Omental fat pad (tissue), 3 donors: ENCODE measurements at regions not wholly inside any gene's neighbourhood (a gene's known extent, or its start where the extent isn't known, plus 50 kb on each side); places are given as distances from the start of the nearest gene placed in this dataset.

Experiments used
- ATAC-seq: fragments of 150-250 bp; one replicate; pipeline ENCODE4 v1.9.1; 2016; ENCODE audit warnings: mild to moderate bottlenecking, moderate library complexity; ENCODE audit not compliant: low FRiP score
- DNase-seq: peaks from one replicate; pipeline ENCODE4 v3.0.0-alpha.2; 2019; ENCODE audit warnings: low spot score
- TF ChIP-seq, protein P1 (sequence below), 3 donors: fragments of 450-650 bp; IDR thresholded peaks; one replicate each; pipeline ENCODE4 v1.5.1; 2016 to 2017; ENCODE audit warnings: antibody characterized with exemption in 3 of 3, mild to moderate bottlenecking in 3 of 3, moderate library complexity in 2 of 3

DNA sequence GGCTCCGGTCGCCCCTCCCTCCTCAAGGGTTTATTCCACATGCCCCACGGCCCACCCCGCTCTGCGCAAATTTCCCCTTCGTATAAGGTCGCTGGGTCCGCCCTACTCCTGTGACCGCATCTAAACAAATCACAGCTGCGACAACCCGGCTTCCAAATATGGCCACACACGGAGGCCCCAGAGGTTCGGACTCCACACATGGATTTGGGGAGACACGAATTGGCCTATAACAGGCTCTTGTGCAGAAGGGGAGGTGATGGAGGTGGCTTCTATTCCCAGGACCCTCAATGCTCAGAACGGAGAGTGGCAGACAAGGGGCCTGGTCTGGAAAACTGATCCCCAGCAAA, 90.1 kb downstream of the FOXL3 start:
- no peak for ATAC-seq
- no peak for DNase-seq
- TF ChIP-seq, protein P1, sequence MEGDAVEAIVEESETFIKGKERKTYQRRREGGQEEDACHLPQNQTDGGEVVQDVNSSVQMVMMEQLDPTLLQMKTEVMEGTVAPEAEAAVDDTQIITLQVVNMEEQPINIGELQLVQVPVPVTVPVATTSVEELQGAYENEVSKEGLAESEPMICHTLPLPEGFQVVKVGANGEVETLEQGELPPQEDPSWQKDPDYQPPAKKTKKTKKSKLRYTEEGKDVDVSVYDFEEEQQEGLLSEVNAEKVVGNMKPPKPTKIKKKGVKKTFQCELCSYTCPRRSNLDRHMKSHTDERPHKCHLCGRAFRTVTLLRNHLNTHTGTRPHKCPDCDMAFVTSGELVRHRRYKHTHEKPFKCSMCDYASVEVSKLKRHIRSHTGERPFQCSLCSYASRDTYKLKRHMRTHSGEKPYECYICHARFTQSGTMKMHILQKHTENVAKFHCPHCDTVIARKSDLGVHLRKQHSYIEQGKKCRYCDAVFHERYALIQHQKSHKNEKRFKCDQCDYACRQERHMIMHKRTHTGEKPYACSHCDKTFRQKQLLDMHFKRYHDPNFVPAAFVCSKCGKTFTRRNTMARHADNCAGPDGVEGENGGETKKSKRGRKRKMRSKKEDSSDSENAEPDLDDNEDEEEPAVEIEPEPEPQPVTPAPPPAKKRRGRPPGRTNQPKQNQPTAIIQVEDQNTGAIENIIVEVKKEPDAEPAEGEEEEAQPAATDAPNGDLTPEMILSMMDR (IDR thresholded peaks at IDR 0.05) = no peak

DNA sequence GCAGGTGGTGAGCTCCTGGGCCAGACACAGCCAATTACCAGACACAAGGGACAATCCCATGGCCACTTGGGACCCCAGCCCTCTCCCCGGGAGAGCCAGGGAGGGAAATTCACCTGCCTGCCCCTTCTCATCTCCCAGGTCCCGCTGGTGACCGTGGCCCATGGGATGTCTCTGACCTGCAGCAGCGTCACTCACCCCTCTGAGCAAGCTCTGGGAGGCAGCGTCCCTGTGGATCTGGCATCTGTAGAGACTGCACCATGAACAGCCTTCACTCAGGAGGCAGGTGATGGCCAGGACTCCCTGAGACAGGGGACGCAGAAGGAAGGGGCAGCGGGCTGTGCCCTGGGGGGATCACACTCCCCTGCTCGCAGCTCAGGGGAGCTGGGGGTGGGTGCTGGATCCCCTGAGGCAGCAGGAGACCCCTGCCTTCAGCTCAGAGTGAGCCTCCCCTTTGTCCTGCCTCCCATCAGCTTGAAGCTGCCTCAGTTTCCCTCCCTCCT, 90.8 kb downstream of the FOXL3 start:
- TF ChIP-seq, protein P1 (IDR thresholded peaks at IDR 0.05) = no peak
- ATAC-seq (no peak), DNase-seq (no peak)

DNA sequence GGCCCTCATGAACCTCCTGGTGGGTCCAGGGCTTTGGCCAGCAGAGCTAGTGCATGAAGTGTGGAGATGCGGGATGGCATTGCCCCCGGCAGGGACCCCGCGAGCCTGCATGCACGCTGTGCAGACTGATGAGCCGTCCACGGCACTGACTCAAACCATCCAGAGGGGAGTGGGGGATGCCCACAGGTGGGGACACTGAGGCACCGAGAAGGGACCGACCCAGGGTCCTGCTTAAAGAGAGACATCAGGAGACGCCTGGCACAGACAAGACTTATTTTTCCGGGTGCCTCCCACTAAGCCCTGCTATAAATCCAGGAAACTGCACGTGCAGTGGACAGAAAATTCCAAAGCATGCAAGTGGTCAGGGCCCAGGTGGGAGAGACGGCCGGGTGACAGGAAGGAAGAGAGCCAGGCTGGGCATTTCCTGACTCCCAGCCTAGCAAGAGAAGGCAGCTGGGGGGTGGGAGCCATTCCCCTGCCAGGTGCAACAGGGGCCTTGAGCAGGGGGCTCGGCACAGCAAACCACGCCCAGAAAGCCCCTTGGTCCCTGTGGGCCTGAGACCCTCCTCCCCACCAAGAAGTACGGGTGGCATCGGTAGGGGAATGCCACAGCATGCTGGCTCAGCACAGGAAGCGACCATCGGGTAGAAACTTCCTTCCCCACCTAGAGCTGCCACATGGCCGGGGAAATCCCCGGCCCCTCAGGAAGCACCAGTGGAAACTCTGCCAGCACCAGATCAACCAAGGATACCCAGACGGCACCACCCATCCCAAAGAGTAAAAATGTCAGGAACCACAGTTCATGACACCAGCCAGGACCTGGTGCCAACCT, 91.5 kb downstream of the FOXL3 start:
- TF ChIP-seq, protein P1 (IDR thresholded peaks at IDR 0.05) = no peak
- ATAC-seq = no peak
- no peak for DNase-seq

DNA sequence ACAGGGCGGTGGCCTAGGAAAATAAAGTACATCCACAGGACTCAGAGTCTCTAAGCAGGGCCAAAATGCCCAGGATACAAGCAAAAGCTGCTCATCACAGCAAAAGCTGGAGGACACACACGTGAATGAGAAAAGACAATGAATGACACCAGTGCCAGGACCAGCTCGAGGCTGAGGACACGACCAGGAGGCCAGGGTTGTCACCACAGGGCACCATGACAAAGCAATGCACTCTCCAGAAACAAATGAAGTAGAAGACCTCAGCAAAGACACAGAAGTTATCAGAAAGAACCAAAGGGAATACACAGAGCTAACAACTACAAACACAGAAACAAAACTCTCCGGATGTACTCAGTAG, 92.1 kb downstream of the FOXL3 start:
- ATAC-seq (no peak), DNase-seq (no peak)
- TF ChIP-seq, protein P1 (IDR thresholded peaks at IDR 0.05) = no peak

DNA sequence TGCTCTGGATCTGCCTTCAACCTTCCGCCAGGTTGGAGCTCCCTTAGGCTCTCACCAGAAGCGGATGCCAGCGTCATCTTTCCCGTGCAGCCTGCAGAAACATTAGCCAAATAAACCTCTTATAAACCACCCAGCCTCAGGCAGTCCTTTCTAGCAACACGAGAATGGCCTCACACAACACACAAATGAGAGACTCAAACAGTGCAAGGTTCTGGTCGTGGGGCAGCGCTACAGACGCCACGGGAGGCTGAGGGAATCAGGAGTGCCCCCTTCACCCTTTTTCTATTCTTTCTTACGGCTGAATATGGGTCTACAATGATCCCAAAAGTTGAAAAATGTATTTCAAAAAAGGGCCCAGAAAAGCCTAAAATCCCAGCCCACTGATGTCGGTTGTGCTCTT, 96.4 kb downstream of the FOXL3 start:
- no peak for ATAC-seq
- no peak for DNase-seq
- TF ChIP-seq, protein P1 (IDR thresholded peaks at IDR 0.05) = no peak

DNA sequence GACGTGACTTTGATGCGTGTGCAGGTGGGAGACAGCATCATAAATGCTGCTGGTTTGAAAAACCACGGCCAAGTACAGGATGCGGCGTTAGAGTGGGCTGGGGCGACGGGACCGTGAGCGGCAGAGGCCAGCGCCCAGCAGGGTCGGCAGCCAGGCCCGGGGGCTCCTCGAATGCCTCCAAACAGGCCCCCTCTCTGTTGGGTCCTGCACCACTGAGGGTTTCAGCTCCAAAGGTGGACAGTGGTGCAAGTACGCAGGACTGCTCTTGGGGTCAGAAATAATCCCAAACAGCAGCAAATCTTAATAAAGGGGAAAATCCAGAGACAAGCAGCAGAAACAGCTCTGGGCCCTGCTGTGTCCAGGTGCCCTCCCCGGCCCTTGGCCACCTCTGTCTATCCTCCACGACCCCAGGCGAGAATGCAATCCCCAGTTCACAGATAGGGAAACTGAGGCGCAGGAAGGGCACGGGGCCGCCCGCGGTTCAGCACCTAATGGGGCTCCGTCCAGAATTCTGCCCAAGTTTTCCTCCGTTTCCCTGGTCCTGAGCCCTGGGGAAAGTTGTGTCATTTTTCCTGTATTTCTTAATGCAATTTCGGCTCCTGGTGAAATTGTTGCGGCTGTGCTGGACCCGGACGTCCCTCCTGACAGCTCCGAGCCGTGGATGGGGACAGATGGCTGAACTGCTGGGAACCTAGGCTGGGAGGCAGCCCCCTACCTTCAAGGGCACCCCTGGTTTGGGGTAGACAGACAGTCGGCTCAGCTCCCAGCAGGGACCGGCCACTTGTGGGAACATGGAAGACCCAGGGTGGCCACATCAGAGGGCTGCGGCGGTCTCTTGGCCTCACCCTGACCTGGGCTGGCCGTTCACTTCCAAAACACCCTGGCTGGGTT, 97.4 kb downstream of the FOXL3 start:
- ATAC-seq (no peak), DNase-seq (no peak)

More for the DNA sequence above, 97.4 kb downstream of the FOXL3 start:
- TF ChIP-seq, protein P1 (IDR thresholded peaks at IDR 0.05) = no peak
